GM23248 (cell line): ENCODE measurements at regions not wholly inside any gene's neighbourhood (a gene's known extent, or its start where the extent isn't known, plus 50 kb on each side); places are given as distances from the start of the nearest gene placed in this dataset.
"Not testable (repeated sequence)": the region's sequence is repeated elsewhere in the genome, so short reads cannot be mapped to it uniquely, and the experiment has no call there.

Source experiments
- DNase-seq: peaks from one replicate; pipeline ENCODE4 v3.0.0-alpha.2; 2015
- H2AFZ ChIP-seq: fragments of 200-600 bp; sonication (generic); 2 replicates; pipeline ENCODE4 v1.6.1; 2016; ENCODE audit warnings: antibody characterized with exemption
- H3F3A ChIP-seq: fragments of 200-600 bp; sonication (generic); 2 replicates; pipeline ENCODE4 v1.6.1; 2016; ENCODE audit warnings: mild to moderate bottlenecking, antibody characterized with exemption, mixed run types; ENCODE audit not compliant: insufficient read depth
- H3K27ac ChIP-seq: fragments of 200-600 bp; sonication (generic); 2 replicates; pipeline ENCODE4 v1.5.1; 2016; ENCODE audit warnings: mild to moderate bottlenecking
- H3K27me3 ChIP-seq: fragments of 200-600 bp; sonication (generic); replicated peaks from 2 replicates; pipeline ENCODE4 v1.6.1; 2016; ENCODE audit warnings: mild to moderate bottlenecking; ENCODE audit not compliant: insufficient read depth
- H3K36me3 ChIP-seq: fragments of 200-600 bp; sonication (generic); 2 replicates; pipeline ENCODE4 v1.6.1; 2016; ENCODE audit warnings: low read depth, mild to moderate bottlenecking
- H3K4me1 ChIP-seq: fragments of 200-600 bp; sonication (generic); 2 replicates; pipeline ENCODE4 v1.6.1; 2016; ENCODE audit warnings: mild to moderate bottlenecking; ENCODE audit not compliant: insufficient read depth
- H3K4me2 ChIP-seq: fragments of 200-600 bp; sonication (generic); one replicate; pipeline ENCODE4 v1.6.1; 2016; ENCODE audit warnings: mild to moderate bottlenecking; ENCODE audit not compliant: unreplicated experiment
- H3K4me3 ChIP-seq: fragments of 200-600 bp; sonication (generic); 2 replicates; pipeline ENCODE4 v1.5.1; 2016; ENCODE audit warnings: mild to moderate bottlenecking
- H3K79me2 ChIP-seq: fragments of 200-600 bp; sonication (generic); 2 replicates; pipeline ENCODE4 v1.6.1; 2016; ENCODE audit warnings: mild to moderate bottlenecking; ENCODE audit not compliant: insufficient read depth
- H3K9ac ChIP-seq: fragments of 200-600 bp; sonication (generic); 2 replicates; pipeline ENCODE4 v1.6.1; 2016; ENCODE audit warnings: mild to moderate bottlenecking
- H3K9me2 ChIP-seq: fragments of 200-600 bp; sonication (generic); 2 replicates; pipeline ENCODE4 v1.6.1; 2016; ENCODE audit warnings: mixed run types, mild to moderate bottlenecking, moderate library complexity; ENCODE audit not compliant: insufficient read depth
- H3K9me3 ChIP-seq: fragments of 200-600 bp; sonication (generic); one replicate; pipeline ENCODE4 v1.6.1; 2017; ENCODE audit warnings: low read depth
- H4K20me1 ChIP-seq: fragments of 200-600 bp; sonication (generic); 2 replicates; pipeline ENCODE4 v1.6.0; 2016; ENCODE audit not compliant: insufficient read depth
- WGBS, 2 experiments: methylation state at CpG; one replicate each; pipeline ENCODE4 v1.1.6; 2015 to 2017; ENCODE audit warnings: low lambda C conversion rate in 2 of 2, low coverage in 1 of 2; ENCODE audit errors: missing lambda C conversion rate in 2 of 2; 5-methylcytosine and 5-hydroxymethylcytosine counted together
- in situ Hi-C: fragments of 300-500 bp; cut with MboI; formaldehyde crosslinking; loops from 2 replicates; pipeline ENCODE4 v1.15.0; 2020

GRCh38 chrX:3843522-3844145 lies 130.2 kb upstream of the PRKX start:
- no CpG with 5 or more reads among the region's 85 CpGs for WGBS, 2 experiments
- in situ Hi-C loops: not testable (repeated sequence)

GRCh38 chrX:3842822-3843521 lies 129.5 kb upstream of the PRKX start:
- H3K36me3 ChIP-seq, DNase-seq, H3K4me2 ChIP-seq, H3K27ac ChIP-seq, H3K4me1 ChIP-seq, H3K79me2 ChIP-seq, in situ Hi-C loops, H2AFZ ChIP-seq, H3K9me2 ChIP-seq, H3K4me3 ChIP-seq, H3F3A ChIP-seq, H4K20me1 ChIP-seq, H3K9me3 ChIP-seq, H3K27me3 ChIP-seq, H3K9ac ChIP-seq: not testable (repeated sequence)
- 0% methylated on average over 5 of the region's 70 CpGs; no CpG with 5 or more reads in 1 of the 2 experiments for WGBS, 2 experiments

More at GRCh38 chrX:3843522-3844145, 130.2 kb upstream of the PRKX start:
- not testable (repeated sequence) for H3F3A ChIP-seq, DNase-seq, H3K9ac ChIP-seq, H3K4me3 ChIP-seq, H3K36me3 ChIP-seq, H3K4me2 ChIP-seq, H3K9me2 ChIP-seq, H3K4me1 ChIP-seq, H3K27me3 ChIP-seq, H2AFZ ChIP-seq, H3K27ac ChIP-seq, H4K20me1 ChIP-seq, H3K9me3 ChIP-seq, H3K79me2 ChIP-seq

- H4K20me1 ChIP-seq, H3K4me3 ChIP-seq, H3K27me3 ChIP-seq, H3K36me3 ChIP-seq, in situ Hi-C loops, H3K9me3 ChIP-seq, H3K4me2 ChIP-seq, H3K9me2 ChIP-seq, H3F3A ChIP-seq, H3K9ac ChIP-seq, H3K4me1 ChIP-seq, DNase-seq, H3K27ac ChIP-seq, H3K79me2 ChIP-seq, H2AFZ ChIP-seq: not testable (repeated sequence)
- WGBS, 2 experiments: 93 to 94% methylated on average over 7 to 8 of the region's 24 CpGs
Observed at GRCh38 chrX:3838754-3839153, 125.3 kb upstream of the PRKX start.

GRCh38 chrX:3837958-3838643 lies 124.7 kb upstream of the PRKX start:
- in situ Hi-C loops, H3K4me2 ChIP-seq, H3K27ac ChIP-seq, H3K9me3 ChIP-seq, H3K4me1 ChIP-seq, H3K9ac ChIP-seq, H3K9me2 ChIP-seq, H2AFZ ChIP-seq, H3F3A ChIP-seq, DNase-seq, H4K20me1 ChIP-seq, H3K4me3 ChIP-seq, H3K27me3 ChIP-seq, H3K79me2 ChIP-seq, H3K36me3 ChIP-seq: not testable (repeated sequence)
- WGBS, 2 experiments: 95% methylated on average over 29 of the region's 58 CpGs; no CpG with 5 or more reads in 1 of the 2 experiments

GRCh38 chrX:3837211-3837610 lies 123.8 kb upstream of the PRKX start:
- H4K20me1 ChIP-seq, H3K4me3 ChIP-seq, H3K79me2 ChIP-seq, H3K9me3 ChIP-seq, H3K4me1 ChIP-seq, H3K9ac ChIP-seq, H3K36me3 ChIP-seq, H2AFZ ChIP-seq, H3K27ac ChIP-seq, in situ Hi-C loops, H3K9me2 ChIP-seq, H3F3A ChIP-seq, H3K4me2 ChIP-seq, H3K27me3 ChIP-seq, DNase-seq: not testable (repeated sequence)
- WGBS, 2 experiments: 60 to 91% methylated on average over 1 of the region's 13 CpGs

GRCh38 chrX:3833761-3834542 lies 120.5 kb upstream of the PRKX start:
- H3K9me2 ChIP-seq, H3K4me3 ChIP-seq, H3K9ac ChIP-seq, in situ Hi-C loops, H3K79me2 ChIP-seq, H4K20me1 ChIP-seq, H3K36me3 ChIP-seq, H3K27me3 ChIP-seq, H3K4me1 ChIP-seq, H3K9me3 ChIP-seq, H3F3A ChIP-seq, DNase-seq, H3K4me2 ChIP-seq, H2AFZ ChIP-seq, H3K27ac ChIP-seq: not testable (repeated sequence)
- WGBS, 2 experiments: no CpG with 5 or more reads among the region's 11 CpGs

- H4K20me1 ChIP-seq, H3K9me3 ChIP-seq, in situ Hi-C loops, H2AFZ ChIP-seq, H3F3A ChIP-seq, H3K36me3 ChIP-seq, DNase-seq, H3K9me2 ChIP-seq, H3K79me2 ChIP-seq, H3K27me3 ChIP-seq, H3K4me2 ChIP-seq, H3K4me1 ChIP-seq, H3K9ac ChIP-seq, H3K4me3 ChIP-seq, H3K27ac ChIP-seq: not testable (repeated sequence)
- 100% methylated on average over 1 to 2 of the region's 9 CpGs for WGBS, 2 experiments
Observed at GRCh38 chrX:3830020-3830419, 116.6 kb upstream of the PRKX start.
